Mesendoderm (in vitro differentiated cells): ENCODE measurements at regions not wholly inside any gene's neighbourhood (a gene's known extent, or its start where the extent isn't known, plus 50 kb on each side); places are given as distances from the start of the nearest gene placed in this dataset.

ENCODE experiments used
- DNase-seq: peaks from one replicate; pipeline ENCODE4 v3.0.0; 2013
- H2AK5ac ChIP-seq: 2 replicates; pipeline ENCODE4 v1.6.1; 2013; ENCODE audit warnings: low read length, inconsistent platforms
- H2BK120ac ChIP-seq: 2 replicates; pipeline ENCODE4 v1.6.1; 2013; ENCODE audit warnings: low read depth, mild to moderate bottlenecking, low read length, moderate library complexity, mixed read lengths
- H2BK15ac ChIP-seq: replicated peaks from 2 replicates; pipeline ENCODE4 v1.6.1; 2013; ENCODE audit warnings: low read depth, mild to moderate bottlenecking, moderate library complexity
- H2BK5ac ChIP-seq: 2 replicates; pipeline ENCODE4 v1.6.1; 2013; ENCODE audit warnings: low read length, inconsistent platforms
- H3K18ac ChIP-seq: 2 replicates; pipeline ENCODE4 v1.6.1; 2013; ENCODE audit warnings: mild to moderate bottlenecking, low read length, mixed read lengths
- H3K23ac ChIP-seq: one replicate; pipeline ENCODE4 v1.6.1; 2013; ENCODE audit warnings: low read length
- H3K27ac ChIP-seq: 2 replicates; pipeline ENCODE4 v1.5.1; 2013; ENCODE audit warnings: low read depth, mild to moderate bottlenecking, inconsistent platforms, low read length, moderate library complexity
- H3K27me3 ChIP-seq: 2 replicates; pipeline ENCODE4 v1.6.1; 2013; ENCODE audit warnings: low read length, control low read depth, mild to moderate bottlenecking, inconsistent platforms; ENCODE audit not compliant: insufficient read depth, poor library complexity
- H3K36me3 ChIP-seq: 2 replicates; pipeline ENCODE4 v1.6.1; 2013; ENCODE audit warnings: low read length, inconsistent platforms; ENCODE audit not compliant: control insufficient read depth, insufficient read depth
- H3K4ac ChIP-seq: one replicate; pipeline ENCODE4 v1.6.1; 2013; ENCODE audit warnings: low read depth, mild to moderate bottlenecking, low read length, moderate library complexity
- H3K4me1 ChIP-seq: 2 replicates; pipeline ENCODE4 v1.6.1; 2013; ENCODE audit warnings: low read depth, low read length, inconsistent platforms; ENCODE audit not compliant: control insufficient read depth
- H3K4me2 ChIP-seq: 2 replicates; pipeline ENCODE4 v1.6.1; 2013; ENCODE audit warnings: low read length
- H3K4me3 ChIP-seq: 2 replicates; pipeline ENCODE4 v1.5.1; 2013; ENCODE audit warnings: mild to moderate bottlenecking, low read length
- H3K56ac ChIP-seq: one replicate; pipeline ENCODE4 v1.6.1; 2013; ENCODE audit warnings: low read length
- H3K79me1 ChIP-seq: 2 replicates; pipeline ENCODE4 v1.6.1; 2013; ENCODE audit warnings: low read length, inconsistent platforms
- H3K79me2 ChIP-seq: 2 replicates; pipeline ENCODE4 v1.6.1; 2013; ENCODE audit warnings: mild to moderate bottlenecking, low read length; ENCODE audit not compliant: control insufficient read depth, insufficient read depth
- H3K9ac ChIP-seq: 2 replicates; pipeline ENCODE4 v1.6.1; 2013; ENCODE audit warnings: low read length, inconsistent platforms
- H4K5ac ChIP-seq: one replicate; pipeline ENCODE4 v1.6.1; 2013; ENCODE audit warnings: low read length
- H4K8ac ChIP-seq: one replicate; pipeline ENCODE4 v1.6.1; 2013; ENCODE audit warnings: low read depth, mild to moderate bottlenecking, control low read depth, low read length, moderate library complexity
- WGBS: extraction: QIAGEN DNeasy Blood & Tissue Kit; methylation state at CpG from one replicate; pipeline ENCODE4 v1.1.7; 2013; ENCODE audit warnings: low lambda C conversion rate, missing lambda C conversion rate; ENCODE audit not compliant: insufficient coverage; ENCODE audit errors: extremely low coverage; 5-methylcytosine and 5-hydroxymethylcytosine counted together

DNA sequence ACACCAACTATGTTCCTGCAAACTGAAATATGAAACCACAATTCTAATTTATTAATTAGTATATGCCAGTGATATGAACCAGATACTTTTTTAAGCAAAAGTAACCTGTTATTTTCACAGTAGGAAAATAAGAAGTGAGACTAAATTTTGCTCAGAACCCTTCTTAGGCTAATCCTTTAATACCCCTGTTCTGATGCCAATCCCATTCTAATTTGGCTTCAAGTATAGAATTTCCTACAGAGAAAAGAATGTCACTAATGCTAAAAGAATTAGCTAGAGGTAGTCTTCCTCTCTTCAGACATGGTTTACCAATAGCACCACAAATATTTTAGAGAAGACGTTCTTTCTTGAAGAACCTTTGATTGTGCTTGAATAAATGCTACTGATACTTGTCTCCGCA, 758.4 kb downstream of the FLRT2 start:
- Histone ChIP-seq H3K27me3 (no peaks in the 10 kb centered on the region), H2BK120ac (no peak overlapping the region), H3K9ac (no peak overlapping the region), H3K4me2 (no peak overlapping the region), H3K79me2 (no peaks in the 10 kb centered on the region), H3K56ac (no peak overlapping the region), H3K79me1 (no peaks in the 10 kb centered on the region), H3K18ac (no peak overlapping the region), H4K5ac (no peak overlapping the region), H4K8ac (no peak overlapping the region), H3K36me3 (no peaks in the 10 kb centered on the region), H2AK5ac (no peak overlapping the region), H3K23ac (no peak overlapping the region), H3K4me1 (no peaks in the 10 kb centered on the region), H3K27ac (no peak overlapping the region), H3K4me3 (no peak overlapping the region), H2BK5ac (no peak overlapping the region), H2BK15ac (no peak overlapping the region), H3K4ac (no peak overlapping the region)
- no CpG with 5 or more reads among the region's 2 CpGs for WGBS
- DNase-seq, result no peak

DNA sequence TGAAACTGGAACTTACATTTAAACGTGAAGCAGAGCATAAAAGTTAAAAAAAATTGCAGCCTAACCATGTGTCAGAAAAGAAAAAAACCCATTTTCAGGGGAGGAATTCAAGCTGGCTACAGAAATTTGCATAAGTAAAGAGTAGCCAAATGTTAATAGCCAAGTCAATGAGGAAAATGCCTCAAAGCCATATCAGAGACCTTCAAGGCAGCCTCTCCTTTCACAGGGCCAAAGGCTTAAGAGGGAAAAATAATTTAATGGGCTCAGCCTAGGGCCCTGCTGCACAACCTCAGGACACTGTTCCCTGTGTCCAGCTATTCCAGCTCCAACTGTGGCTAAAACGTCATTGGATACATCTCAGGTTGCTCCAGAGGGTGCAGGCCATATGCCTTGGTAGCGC, 749.5 kb downstream of the FLRT2 start:
- Histone ChIP-seq H4K8ac (no peak overlapping the region), H3K79me1 (no peaks in the 10 kb centered on the region), H4K5ac (no peak overlapping the region), H3K4ac (no peak overlapping the region), H2BK15ac (no peak overlapping the region), H2BK5ac (no peak overlapping the region), H3K36me3 (no peaks in the 10 kb centered on the region), H3K27ac (no peak overlapping the region), H3K9ac (no peak overlapping the region), H3K27me3 (no peaks in the 10 kb centered on the region), H3K79me2 (no peaks in the 10 kb centered on the region), H3K18ac (no peak overlapping the region), H3K23ac (no peak overlapping the region), H3K56ac (no peak overlapping the region), H3K4me1 (no peaks in the 10 kb centered on the region), H2BK120ac (no peak overlapping the region), H2AK5ac (no peak overlapping the region), H3K4me3 (no peak overlapping the region), H3K4me2 (no peak overlapping the region)
- WGBS, result no CpG with 5 or more reads among the region's 3 CpGs
- no peak for DNase-seq

GRCh38 chr14:86257973-86258372, 728.0 kb downstream of the FLRT2 start:
- Histone ChIP-seq H3K36me3 (no peaks in the 10 kb centered on the region), H3K27ac (no peak overlapping the region), H3K79me1 (no peaks in the 10 kb centered on the region), H3K4me3 (no peak overlapping the region), H3K56ac (no peak overlapping the region), H3K18ac (no peak overlapping the region), H3K79me2 (no peaks in the 10 kb centered on the region), H3K9ac (no peak overlapping the region), H3K23ac (no peak overlapping the region), H2AK5ac (no peak overlapping the region), H3K4me1 (no peaks in the 10 kb centered on the region), H2BK15ac (no peak overlapping the region), H2BK120ac (no peak overlapping the region), H3K4ac (no peak overlapping the region), H4K5ac (no peak overlapping the region), H4K8ac (no peak overlapping the region), H2BK5ac (no peak overlapping the region), H3K4me2 (no peak overlapping the region), H3K27me3 (no peaks in the 10 kb centered on the region)
- no CpG with 5 or more reads among the region's 2 CpGs for WGBS
- no peak for DNase-seq

DNA sequence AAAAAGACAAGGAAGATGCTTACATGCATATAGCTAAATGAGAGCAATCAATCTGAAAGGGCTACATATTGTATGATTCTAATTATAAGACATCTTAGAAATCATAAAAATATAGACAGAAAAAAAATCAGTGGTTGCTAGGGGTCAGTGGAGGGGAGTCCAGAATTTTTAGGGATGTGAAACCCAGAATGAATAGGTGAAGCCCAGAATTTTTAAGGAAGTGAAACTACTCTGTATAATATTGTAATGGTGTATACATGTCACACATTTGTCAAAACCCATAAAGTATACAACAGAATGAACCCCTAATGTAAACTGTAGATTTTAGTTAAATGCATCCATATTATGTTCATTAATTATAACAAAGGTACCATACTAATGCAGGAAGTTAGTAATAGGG, 713.2 kb downstream of the FLRT2 start:
- H2BK5ac ChIP-seq, result no peak overlapping the region
- H4K5ac ChIP-seq, result no peak overlapping the region
- no peaks in the 10 kb centered on the region for H3K79me2 ChIP-seq

DNA sequence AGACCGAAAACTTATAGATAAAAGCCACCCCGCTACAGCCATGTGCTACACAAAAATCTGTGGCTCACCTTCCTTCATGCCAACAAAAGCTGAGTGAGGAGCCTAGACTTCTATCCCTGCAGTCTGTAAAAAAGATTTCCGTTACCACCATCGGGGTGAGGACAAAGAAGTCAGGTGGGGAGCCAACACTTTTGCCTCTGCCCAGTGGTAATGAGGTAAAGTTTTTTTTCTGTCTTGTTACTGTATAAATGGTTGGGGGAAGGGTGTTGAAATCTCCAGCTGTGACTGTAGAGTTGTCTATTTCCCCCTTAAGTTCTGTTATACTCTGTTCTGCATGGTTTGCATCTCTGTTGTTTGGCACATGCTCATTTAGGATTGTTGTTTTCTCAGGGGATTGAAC, 707.8 kb downstream of the FLRT2 start:
- WGBS, result no CpG with 5 or more reads among the region's 4 CpGs
- peak; percentile 26 for DNase-seq
- Histone ChIP-seq H2BK120ac (no peak overlapping the region), H3K4ac (no peak overlapping the region), H3K56ac (no peak overlapping the region), H3K23ac (no peak overlapping the region), H3K27me3 (no peaks in the 10 kb centered on the region), H4K8ac (no peak overlapping the region), H2AK5ac (no peak overlapping the region), H2BK15ac (no peak overlapping the region), H3K79me1 (no peaks in the 10 kb centered on the region), H4K5ac (no peak overlapping the region), H3K36me3 (no peaks in the 10 kb centered on the region), H3K4me3 (no peak overlapping the region), H3K27ac (no peak overlapping the region), H3K79me2 (no peaks in the 10 kb centered on the region), H3K4me2 (no peak overlapping the region), H2BK5ac (no peak overlapping the region), H3K4me1 (no peaks in the 10 kb centered on the region), H3K9ac (no peak overlapping the region), H3K18ac (no peak overlapping the region)

More for the DNA sequence above, 713.2 kb downstream of the FLRT2 start:
- Histone ChIP-seq H3K36me3 (no peaks in the 10 kb centered on the region), H3K27me3 (no peaks in the 10 kb centered on the region), H3K18ac (no peak overlapping the region), H3K23ac (no peak overlapping the region), H2BK120ac (no peak overlapping the region), H3K79me1 (no peaks in the 10 kb centered on the region), H3K56ac (no peak overlapping the region), H3K4me3 (no peak overlapping the region), H3K4me1 (no peaks in the 10 kb centered on the region), H3K9ac (no peak overlapping the region), H2AK5ac (no peak overlapping the region), H2BK15ac (no peak overlapping the region), H3K27ac (no peak overlapping the region), H4K8ac (no peak overlapping the region), H3K4me2 (no peak overlapping the region), H3K4ac (no peak overlapping the region)
- DNase-seq, result no peak

- WGBS, result no CpG with 5 or more reads among the region's 3 CpGs
- DNase-seq, result peak; percentile 30
- peaks cover 3% of the 10 kb centered on the region for H3K4me1 ChIP-seq
- H3K4me2 ChIP-seq, result no peak overlapping the region
- no peak overlapping the region for H2AK5ac ChIP-seq
- H2BK120ac ChIP-seq, result no peak overlapping the region
- H3K23ac ChIP-seq, result no peak overlapping the region
- H3K18ac ChIP-seq, result no peak overlapping the region
- H4K8ac ChIP-seq, result no peak overlapping the region
- H3K56ac ChIP-seq, result no peak overlapping the region
- H2BK15ac ChIP-seq, result no peak overlapping the region
- no peak overlapping the region for H3K4me3 ChIP-seq
- no peak overlapping the region for H3K4ac ChIP-seq
- H3K27ac ChIP-seq, result no peak overlapping the region
- H3K27me3 ChIP-seq, result no peaks in the 10 kb centered on the region
- H3K79me1 ChIP-seq, result no peaks in the 10 kb centered on the region
- H4K5ac ChIP-seq, result no peak overlapping the region
- H2BK5ac ChIP-seq, result no peak overlapping the region
- no peak overlapping the region for H3K9ac ChIP-seq
- no peaks in the 10 kb centered on the region for H3K79me2 ChIP-seq
- H3K36me3 ChIP-seq, result no peaks in the 10 kb centered on the region
Observed at GRCh38 chr14:86221755-86222154, 691.8 kb downstream of the FLRT2 start.
